WTC11 (cell line): ENCODE measurements at regions not wholly inside any gene's neighbourhood (a gene's known extent, or its start where the extent isn't known, plus 50 kb on each side); places are given as distances from the start of the nearest gene placed in this dataset.

Experiments used
- ATAC-seq: fragments of 200-7000 bp; cut with Tn5 transposase; 2 replicates; pipeline ENCODE4 v1.10.0; 2021; ENCODE audit warnings: mild to moderate bottlenecking, moderate library complexity
- CTCF ChIA-PET: fragments of 300-600 bp; sonication (Branson Sonifier 250); formaldehyde crosslinking; loops from one replicate; lab custom pipeline; 2021; ENCODE audit warnings: antibody characterized with exemption; lab: Charles Lee
- POLR2A ChIA-PET: fragments of 350-600 bp; sonication (Branson Sonifier 250); formaldehyde crosslinking; loops from one replicate; lab custom pipeline; 2021; ENCODE audit warnings: antibody characterized with exemption; lab: Charles Lee
- DNase-seq: peaks from one replicate; pipeline ENCODE4 v3.0.0; 2021; ENCODE audit warnings: low spot score
- H3K27ac Mint-ChIP-seq: 2 replicates; pipeline ENCODE4 v1.8.0; 2021; ENCODE audit warnings: mixed read lengths
- H3K27me3 Mint-ChIP-seq: 2 replicates; pipeline ENCODE4 v1.8.0; 2021; ENCODE audit warnings: low read depth, mild to moderate bottlenecking, moderate library complexity, mixed read lengths
- H3K36me3 Mint-ChIP-seq: 2 replicates; pipeline ENCODE4 v1.8.0; 2021; ENCODE audit warnings: mixed read lengths
- H3K4me1 Mint-ChIP-seq: 2 replicates; pipeline ENCODE4 v1.8.0; 2022; ENCODE audit warnings: mixed read lengths
- H3K4me3 Mint-ChIP-seq: 2 replicates; pipeline ENCODE4 v1.8.0; 2021; ENCODE audit warnings: mild to moderate bottlenecking, moderate library complexity, mixed read lengths
- H3K9me3 Mint-ChIP-seq: 2 replicates; pipeline ENCODE4 v1.8.0; 2021; ENCODE audit warnings: mixed read lengths
- AFF4 ChIP-seq: sonication (generic); formaldehyde crosslinking; IDR thresholded peaks from 2 replicates; pipeline ENCODE4 v1.8.1; 2023; ENCODE audit warnings: mild to moderate bottlenecking, missing genetic modification reagents, borderline replicate concordance
- AR ChIP-seq: fragments of 250-450 bp; sonication (Bioruptor Pico); IDR thresholded peaks from 2 replicates; pipeline ENCODE4 v1.9.0; 2021; ENCODE audit warnings: mild to moderate bottlenecking
- ATF3 ChIP-seq: sonication (generic); formaldehyde crosslinking; conservative IDR thresholded peaks from 2 replicates; pipeline ENCODE4 v1.8.1; 2022; ENCODE audit warnings: mild to moderate bottlenecking, missing genetic modification reagents
- CBFB ChIP-seq: sonication (generic); formaldehyde crosslinking; IDR thresholded peaks from 2 replicates; pipeline ENCODE4 v1.8.1; 2022; ENCODE audit warnings: mild to moderate bottlenecking, low read depth, missing genetic modification reagents
- E2F1 ChIP-seq: sonication (generic); formaldehyde crosslinking; IDR thresholded peaks from 2 replicates; pipeline ENCODE4 v1.8.0; 2022; ENCODE audit warnings: mild to moderate bottlenecking, missing genetic modification reagents
- HMGXB4 ChIP-seq: sonication (generic); formaldehyde crosslinking; IDR thresholded peaks from 2 replicates; pipeline ENCODE4 v1.8.1; 2023; ENCODE audit warnings: mild to moderate bottlenecking, moderate library complexity, missing genetic modification reagents
- KAT7 ChIP-seq: sonication (generic); formaldehyde crosslinking; IDR thresholded peaks from 2 replicates; pipeline ENCODE4 v1.8.1; 2023; ENCODE audit warnings: missing genetic modification reagents, mild to moderate bottlenecking, borderline replicate concordance
- MYBL2 ChIP-seq: sonication (generic); formaldehyde crosslinking; IDR thresholded peaks from 2 replicates; pipeline ENCODE4 v1.8.1; 2023; ENCODE audit warnings: mild to moderate bottlenecking, moderate library complexity, missing genetic modification reagents
- NFATC4 ChIP-seq: fragments of 250-450 bp; sonication (Bioruptor Pico); IDR thresholded peaks from 2 replicates; pipeline ENCODE4 v1.9.0; 2021; ENCODE audit warnings: mild to moderate bottlenecking
- NR2C2 ChIP-seq: sonication (generic); formaldehyde crosslinking; IDR thresholded peaks from 2 replicates; pipeline ENCODE4 v1.8.0; 2022; ENCODE audit warnings: mild to moderate bottlenecking, missing genetic modification reagents
- OVOL2 ChIP-seq: fragments of 250-450 bp; sonication (Bioruptor Pico); IDR thresholded peaks from 2 replicates; pipeline ENCODE4 v1.9.0; 2021; ENCODE audit warnings: mild to moderate bottlenecking, borderline replicate concordance
- USF1 ChIP-seq: sonication (generic); formaldehyde crosslinking; IDR thresholded peaks from 2 replicates; pipeline ENCODE4 v1.8.0; 2022; ENCODE audit warnings: mild to moderate bottlenecking, missing genetic modification reagents
- USF2 ChIP-seq: sonication (generic); formaldehyde crosslinking; IDR thresholded peaks from 2 replicates; pipeline ENCODE4 v1.8.1; 2023; ENCODE audit warnings: mild to moderate bottlenecking, missing genetic modification reagents, moderate library complexity
- ZNF281 ChIP-seq: sonication (generic); formaldehyde crosslinking; IDR thresholded peaks from 2 replicates; pipeline ENCODE4 v1.8.0; 2023; ENCODE audit warnings: mild to moderate bottlenecking, missing genetic modification reagents
- ZSCAN18 ChIP-seq: fragments of 250-450 bp; sonication (Bioruptor Pico); IDR thresholded peaks from 2 replicates; pipeline ENCODE4 v2.1.2; 2022; ENCODE audit warnings: mild to moderate bottlenecking, moderate library complexity

GRCh38 chr15:70486451-70487386, 276.6 kb downstream of the UACA start:
- Mint-ChIP-seq H3K27ac (no peak overlapping the region), H3K9me3 (no peaks in the 10 kb centered on the region), H3K27me3 (no peaks in the 10 kb centered on the region)
- CTCF ChIA-PET, result interaction anchor here (0.8 to 1.9 kb wide), 5 partner anchors 8 to 111 kb away, joined by 5 to 15 read pairs (median 10); no protein-coding TSS in a partner anchor
- no peak for ATAC-seq
- POLR2A ChIA-PET, result no interaction called here
- TF ChIP-seq ATF3, result no peak
- TF ChIP-seq MYBL2 (CRISPR knock-in tag), result no peak
- no peak for TF ChIP-seq NFATC4 (CRISPR knock-in tag)
- TF ChIP-seq KAT7 (CRISPR knock-in tag), result no peak
- no peak for TF ChIP-seq AR (CRISPR knock-in tag)
- TF ChIP-seq NR2C2 (CRISPR knock-in tag), result no peak
- TF ChIP-seq OVOL2, result no peak
- no peak for TF ChIP-seq HMGXB4 (CRISPR knock-in tag)
- no peak for TF ChIP-seq CBFB
- TF ChIP-seq ZSCAN18 (CRISPR knock-in tag), result no peak
- TF ChIP-seq USF1 (CRISPR knock-in tag), result no peak
- no peak for TF ChIP-seq AFF4 (CRISPR knock-in tag)
- no peak for TF ChIP-seq E2F1 (CRISPR knock-in tag)
- no peak for TF ChIP-seq USF2
- no peak for TF ChIP-seq ZNF281
- TF ChIP-seq, all 79 proteins: peak for 0
- H3K4me3 Mint-ChIP-seq, result no peak overlapping the region
- H3K4me1 Mint-ChIP-seq, result no peaks in the 10 kb centered on the region
- H3K36me3 Mint-ChIP-seq, result no peaks in the 10 kb centered on the region
- no peak for DNase-seq
